ENCODE measurements at regions not wholly inside any gene's neighbourhood (a gene's known extent, or its start where the extent isn't known, plus 50 kb on each side); places are given as distances from the start of the nearest gene placed in this dataset.
A peak's percentile ranks its signal among the peaks of the same experiment; 100 is the strongest.

DNA sequence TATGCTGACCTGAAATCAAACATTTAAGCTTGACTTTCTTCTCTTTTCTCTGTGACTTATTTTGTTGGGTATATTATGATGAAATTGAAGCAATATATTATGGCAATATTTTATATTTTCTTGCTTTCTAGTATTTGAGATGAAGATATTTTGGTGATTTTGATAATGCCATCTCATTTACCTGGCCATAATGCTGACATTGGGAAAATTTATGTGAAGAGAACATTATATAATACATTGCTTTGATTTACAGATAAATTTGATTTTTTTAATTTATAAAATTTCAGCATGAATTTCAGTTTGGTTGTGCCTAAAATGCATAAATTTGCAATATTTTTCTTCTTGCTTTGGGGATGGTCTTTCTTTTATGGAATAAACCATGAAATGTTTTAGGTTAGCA, 1413.7 kb upstream of the TMEFF2 start:
- DNase-seq (ENCODE audit: extremely low spot score, unreplicated experiment): no peak
- no peak overlapping the region for H3K4me3 Mint-ChIP-seq (ENCODE audit: unreplicated experiment)
- H3K27me3 Mint-ChIP-seq (ENCODE audit: unreplicated experiment): no peaks in the 10 kb centered on the region
- no peak for TF ChIP-seq CTCF (IDR thresholded peaks at IDR 0.05)
- H3K4me1 Mint-ChIP-seq (ENCODE audit: unreplicated experiment): no peaks in the 10 kb centered on the region
- no peaks in the 10 kb centered on the region for H3K36me3 Mint-ChIP-seq (ENCODE audit: unreplicated experiment)
- no peaks in the 10 kb centered on the region for H3K9me3 Mint-ChIP-seq (ENCODE audit: unreplicated experiment)
- H3K27ac Mint-ChIP-seq (ENCODE audit: unreplicated experiment): no peak overlapping the region

DNA sequence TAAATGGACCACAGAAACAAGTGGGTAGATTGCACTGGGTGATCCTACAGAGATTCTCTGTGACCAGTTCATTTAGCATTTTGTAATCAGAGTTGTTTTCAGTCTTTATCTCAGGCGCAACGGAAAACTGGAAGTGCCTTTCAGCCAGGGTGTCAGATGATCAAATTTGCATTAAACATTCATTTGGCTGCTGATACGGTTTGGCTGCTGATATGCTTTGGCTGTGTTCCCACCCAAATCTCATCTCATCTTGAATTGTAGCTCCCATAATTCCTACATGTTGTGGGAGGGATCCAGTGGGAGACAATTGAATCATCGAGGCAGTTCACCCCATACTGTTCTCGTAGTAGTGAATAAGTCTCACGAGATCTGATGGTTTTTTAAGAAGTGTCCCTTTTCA, 1396.1 kb upstream of the TMEFF2 start:
- Mint-ChIP-seq H3K9me3 (ENCODE audit: unreplicated experiment) (peaks cover 25% of the 10 kb centered on the region), H3K36me3 (ENCODE audit: unreplicated experiment) (peaks cover 4% of the 10 kb centered on the region), H3K27me3 (ENCODE audit: unreplicated experiment) (no peaks in the 10 kb centered on the region), H3K4me3 (ENCODE audit: unreplicated experiment) (no peak overlapping the region), H3K4me1 (ENCODE audit: unreplicated experiment) (no peaks in the 10 kb centered on the region), H3K27ac (ENCODE audit: unreplicated experiment) (no peak overlapping the region)
- no peak for TF ChIP-seq CTCF (IDR thresholded peaks at IDR 0.05)
- no peak for DNase-seq (ENCODE audit: extremely low spot score, unreplicated experiment)

DNA sequence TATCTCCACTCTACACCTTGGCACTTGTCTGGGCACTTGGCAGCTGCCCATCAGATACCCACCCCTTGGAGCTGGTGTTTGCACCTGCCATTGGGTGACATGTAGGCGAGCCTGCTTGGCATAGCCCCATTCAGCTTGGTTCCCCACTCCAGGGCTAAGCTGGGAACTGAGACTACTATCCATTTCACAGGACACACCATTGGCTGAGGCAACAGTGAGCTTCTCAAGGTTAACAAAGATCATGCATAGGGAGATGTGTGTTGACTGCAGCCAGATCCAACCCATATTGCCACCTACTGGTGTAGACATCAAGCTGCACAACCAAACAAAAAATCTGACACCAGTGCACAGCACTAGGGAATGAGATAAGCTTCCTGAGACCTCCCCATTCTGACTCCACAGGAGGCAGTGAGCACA, 1389.8 kb upstream of the TMEFF2 start:
- no peak overlapping the region for H3K4me3 Mint-ChIP-seq (ENCODE audit: unreplicated experiment)
- no peak for DNase-seq (ENCODE audit: extremely low spot score, unreplicated experiment)

GRCh38 chr2:193583638-193584400, 1389.1 kb upstream of the TMEFF2 start:
- no peak for DNase-seq (ENCODE audit: extremely low spot score, unreplicated experiment)
- H3K4me1 Mint-ChIP-seq (ENCODE audit: unreplicated experiment): no peaks in the 10 kb centered on the region
- peaks cover 11% of the 10 kb centered on the region for H3K9me3 Mint-ChIP-seq (ENCODE audit: unreplicated experiment)
- TF ChIP-seq CTCF (IDR thresholded peaks at IDR 0.05): peak; percentile 27
- no peak overlapping the region for H3K27ac Mint-ChIP-seq (ENCODE audit: unreplicated experiment)
- no peak overlapping the region for H3K4me3 Mint-ChIP-seq (ENCODE audit: unreplicated experiment)
- H3K27me3 Mint-ChIP-seq (ENCODE audit: unreplicated experiment): no peaks in the 10 kb centered on the region
- no peaks in the 10 kb centered on the region for H3K36me3 Mint-ChIP-seq (ENCODE audit: unreplicated experiment)

More for the DNA sequence above, 1389.8 kb upstream of the TMEFF2 start:
- Mint-ChIP-seq H3K27me3 (ENCODE audit: unreplicated experiment) (no peaks in the 10 kb centered on the region), H3K36me3 (ENCODE audit: unreplicated experiment) (no peaks in the 10 kb centered on the region), H3K9me3 (ENCODE audit: unreplicated experiment) (peaks cover 11% of the 10 kb centered on the region), H3K4me1 (ENCODE audit: unreplicated experiment) (no peaks in the 10 kb centered on the region), H3K27ac (ENCODE audit: unreplicated experiment) (no peak overlapping the region)
- TF ChIP-seq CTCF (IDR thresholded peaks at IDR 0.05): peak; percentile 54

- Mint-ChIP-seq H3K27me3 (ENCODE audit: unreplicated experiment) (no peaks in the 10 kb centered on the region), H3K36me3 (ENCODE audit: unreplicated experiment) (no peaks in the 10 kb centered on the region), H3K9me3 (ENCODE audit: unreplicated experiment) (peaks cover 6% of the 10 kb centered on the region), H3K27ac (ENCODE audit: unreplicated experiment) (no peak overlapping the region), H3K4me3 (ENCODE audit: unreplicated experiment) (no peak overlapping the region), H3K4me1 (ENCODE audit: unreplicated experiment) (no peaks in the 10 kb centered on the region)
- DNase-seq (ENCODE audit: extremely low spot score, unreplicated experiment): no peak
- TF ChIP-seq CTCF (IDR thresholded peaks at IDR 0.05): no peak
These were observed 1387.1 kb upstream of the TMEFF2 start for GRCh38 chr2:193581807-193582206.

Measured in osteocyte (in vitro differentiated cells).